GM12874 (cell line): ENCODE measurements at regions not wholly inside any gene's neighbourhood (a gene's known extent, or its start where the extent isn't known, plus 50 kb on each side); places are given as distances from the start of the nearest gene placed in this dataset.

Experiments used
- TF ChIP-seq, protein P1 (sequence below): IDR thresholded peaks from 2 replicates; pipeline ENCODE4 v1.5.1; 2011; ENCODE audit warnings: low read depth, mild to moderate bottlenecking, control low read depth, low read length, moderate library complexity; ENCODE audit not compliant: insufficient read depth

DNA sequence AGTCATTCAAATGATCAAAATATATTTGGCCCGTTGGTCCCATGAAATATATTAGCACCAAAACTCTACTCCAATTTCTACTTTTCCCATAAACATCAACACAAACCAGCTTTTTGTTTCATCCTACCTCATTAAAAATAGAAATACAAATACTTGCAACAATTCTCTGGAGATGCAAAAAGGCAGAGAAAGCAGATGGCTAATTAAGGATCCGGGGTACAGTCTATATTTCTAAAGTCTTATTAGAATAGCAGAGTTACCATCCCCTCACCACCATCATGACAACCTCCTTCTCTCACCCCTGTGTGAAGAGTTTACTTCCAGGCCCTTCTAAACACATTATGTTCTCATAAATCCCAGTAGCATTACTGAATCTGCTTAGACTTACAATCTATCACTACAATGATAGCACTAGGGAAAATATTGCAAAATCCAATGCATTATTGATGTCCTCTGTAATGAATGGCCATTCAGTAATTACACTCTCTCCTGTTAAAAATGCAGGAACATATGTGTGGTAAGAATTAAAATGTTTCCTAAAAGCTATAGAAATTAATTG, 133.8 kb downstream of the HHIPL2 start:
- TF ChIP-seq, protein P1, sequence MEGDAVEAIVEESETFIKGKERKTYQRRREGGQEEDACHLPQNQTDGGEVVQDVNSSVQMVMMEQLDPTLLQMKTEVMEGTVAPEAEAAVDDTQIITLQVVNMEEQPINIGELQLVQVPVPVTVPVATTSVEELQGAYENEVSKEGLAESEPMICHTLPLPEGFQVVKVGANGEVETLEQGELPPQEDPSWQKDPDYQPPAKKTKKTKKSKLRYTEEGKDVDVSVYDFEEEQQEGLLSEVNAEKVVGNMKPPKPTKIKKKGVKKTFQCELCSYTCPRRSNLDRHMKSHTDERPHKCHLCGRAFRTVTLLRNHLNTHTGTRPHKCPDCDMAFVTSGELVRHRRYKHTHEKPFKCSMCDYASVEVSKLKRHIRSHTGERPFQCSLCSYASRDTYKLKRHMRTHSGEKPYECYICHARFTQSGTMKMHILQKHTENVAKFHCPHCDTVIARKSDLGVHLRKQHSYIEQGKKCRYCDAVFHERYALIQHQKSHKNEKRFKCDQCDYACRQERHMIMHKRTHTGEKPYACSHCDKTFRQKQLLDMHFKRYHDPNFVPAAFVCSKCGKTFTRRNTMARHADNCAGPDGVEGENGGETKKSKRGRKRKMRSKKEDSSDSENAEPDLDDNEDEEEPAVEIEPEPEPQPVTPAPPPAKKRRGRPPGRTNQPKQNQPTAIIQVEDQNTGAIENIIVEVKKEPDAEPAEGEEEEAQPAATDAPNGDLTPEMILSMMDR = no peak

DNA sequence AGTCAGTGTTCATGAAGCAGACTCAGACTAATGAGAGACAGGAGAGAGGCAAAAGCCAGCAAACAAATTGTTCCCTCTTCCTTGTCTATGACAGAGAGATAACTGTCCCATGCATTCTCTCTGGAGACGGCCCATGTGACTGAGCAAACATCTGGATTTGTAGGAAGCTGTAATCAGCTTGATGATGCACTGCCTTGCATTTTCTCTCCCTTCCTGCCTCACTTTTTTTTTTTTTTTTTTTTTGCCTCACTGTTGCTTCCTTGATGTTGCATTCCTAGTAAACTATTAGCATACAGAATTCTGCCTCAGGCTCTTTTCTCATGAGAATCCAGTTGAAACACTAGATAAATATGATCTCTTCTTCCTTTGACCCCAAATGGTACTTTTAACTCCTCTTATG, 134.5 kb downstream of the HHIPL2 start:
- TF ChIP-seq, protein P1 = no peak

DNA sequence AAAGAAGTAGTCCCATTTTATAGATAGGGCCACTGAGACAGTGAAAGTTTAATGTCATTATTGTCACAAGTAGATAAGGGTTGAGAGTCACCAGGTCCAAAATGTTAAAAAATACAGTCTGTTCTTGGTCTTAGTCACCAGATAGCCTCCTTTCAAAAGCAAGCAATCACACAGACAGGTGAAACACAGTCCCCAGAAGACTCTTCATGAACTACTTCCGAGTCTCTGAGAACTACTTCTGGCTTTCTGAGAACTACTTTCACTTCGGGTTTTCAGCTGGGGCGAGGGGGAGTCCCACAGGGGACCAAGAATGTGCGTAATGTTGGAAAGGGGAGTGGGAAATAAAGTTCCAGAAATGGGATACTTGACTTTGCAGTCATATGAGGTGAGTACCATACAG, 143.2 kb downstream of the HHIPL2 start:
- TF ChIP-seq, protein P1 = no peak

DNA sequence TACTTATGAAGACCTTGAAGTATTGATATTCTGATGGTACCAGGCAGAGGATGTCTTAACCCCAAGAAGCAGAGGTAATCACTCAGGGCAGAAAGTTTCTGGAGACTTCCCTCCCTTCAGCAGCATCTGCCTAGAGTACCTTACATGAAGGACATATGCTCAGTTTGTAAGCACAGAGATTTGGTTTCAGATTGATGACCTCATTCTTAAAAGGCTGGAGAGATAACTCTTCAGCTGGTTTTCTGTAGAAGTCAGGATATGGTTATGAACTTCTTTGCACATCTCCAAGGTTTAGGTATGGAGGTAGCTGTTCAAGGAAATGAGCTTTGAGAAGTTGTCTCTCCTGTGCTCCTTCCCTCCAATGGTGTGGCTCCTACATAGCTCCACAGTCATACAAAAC, 148.7 kb downstream of the HHIPL2 start:
- TF ChIP-seq, protein P1 = no peak

DNA sequence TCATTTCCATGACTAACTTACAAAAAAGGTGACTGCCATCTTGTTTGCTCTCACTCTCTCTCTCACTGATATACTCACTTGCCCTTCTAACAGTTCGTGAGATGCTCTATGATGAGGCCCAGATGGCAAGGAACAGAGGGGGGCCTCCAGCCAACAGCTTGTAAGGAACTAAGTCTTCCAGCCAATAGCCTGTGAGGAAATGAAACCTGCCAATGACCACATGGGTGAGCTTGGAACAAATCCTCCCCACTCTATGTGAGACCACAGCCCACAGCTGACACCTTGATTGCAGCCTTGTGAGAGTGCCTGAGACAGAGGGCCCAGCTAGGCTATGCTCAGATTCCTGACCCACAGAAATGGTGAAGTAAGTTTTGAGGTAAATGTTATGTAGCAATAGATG, 153.7 kb downstream of the HHIPL2 start:
- TF ChIP-seq, protein P1 = no peak

DNA sequence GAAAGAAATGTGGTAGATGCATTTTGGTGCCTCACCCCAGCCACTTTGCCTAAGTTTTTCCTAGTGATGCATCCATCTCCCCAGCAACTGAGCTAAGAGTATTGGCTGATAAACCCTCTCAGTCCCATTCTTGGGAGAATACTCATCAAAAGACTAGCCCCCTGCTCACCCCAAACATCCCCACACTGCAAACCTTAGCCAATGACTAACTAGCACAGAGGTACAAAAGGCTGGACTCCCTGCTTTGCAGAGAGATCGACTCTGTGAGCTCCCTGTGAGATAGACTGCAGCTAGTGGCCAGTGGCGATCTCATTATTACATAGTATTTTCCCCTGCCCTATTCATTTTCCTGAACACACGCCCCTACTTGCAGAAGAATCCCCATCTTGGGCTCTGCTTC, 155.3 kb downstream of the HHIPL2 start:
- TF ChIP-seq, protein P1 = no peak

DNA sequence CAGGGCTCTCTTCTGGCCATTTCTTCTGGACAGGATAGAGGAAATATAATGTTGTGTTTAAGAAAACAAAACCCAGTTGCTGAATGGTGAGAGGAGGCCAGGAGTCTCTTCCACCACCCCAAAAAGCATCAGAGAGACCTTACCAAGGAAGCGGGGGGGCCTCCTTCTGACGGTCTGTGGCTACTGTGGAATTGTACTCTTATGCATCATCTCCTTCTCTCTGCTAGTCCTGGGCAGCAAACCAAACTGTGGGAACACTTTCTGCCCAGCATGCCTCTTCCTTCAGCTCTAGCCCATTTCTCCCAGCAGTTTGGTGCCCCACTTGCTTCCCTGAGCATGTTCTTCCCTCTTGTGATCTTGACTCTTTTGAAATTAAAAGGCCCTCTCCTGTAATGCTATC, 157.7 kb downstream of the HHIPL2 start:
- TF ChIP-seq, protein P1 = no peak
